Colonic mucosa (tissue), 4 donors: ENCODE measurements at regions not wholly inside any gene's neighbourhood (a gene's known extent, or its start where the extent isn't known, plus 50 kb on each side); places are given as distances from the start of the nearest gene placed in this dataset.

ENCODE experiments used
- DNase-seq: peaks from one replicate; pipeline ENCODE4 v3.0.0-alpha.2; 2020
- H3K27ac ChIP-seq: fragments of 200-600 bp; one replicate; pipeline ENCODE4 v1.8.0; 2021
- H3K27me3 ChIP-seq: fragments of 200-600 bp; one replicate; pipeline ENCODE4 v1.8.0; 2021
- H3K36me3 ChIP-seq: fragments of 200-600 bp; one replicate; pipeline ENCODE4 v1.8.0; 2021
- H3K4me1 ChIP-seq: fragments of 200-600 bp; one replicate; pipeline ENCODE4 v1.8.0; 2021; ENCODE audit warnings: mild to moderate bottlenecking
- H3K4me3 ChIP-seq: fragments of 200-600 bp; one replicate; pipeline ENCODE4 v1.8.0; 2021
- H3K9ac ChIP-seq, 2 donors: one replicate each; pipeline ENCODE4 v1.7.0; 2013; ENCODE audit warnings: control low read depth in 2 of 2, low read depth in 2 of 2, low read length in 2 of 2
- H3K9me3 ChIP-seq: fragments of 200-600 bp; one replicate; pipeline ENCODE4 v1.8.0; 2021
- intact Hi-C: fragments of 100-400 bp; cut with DNase I; formaldehyde crosslinking; loops from one replicate; pipeline ENCODE4 v1.14.1; 2022
- TF ChIP-seq, protein P1 (sequence below): fragments of 200-600 bp; IDR thresholded peaks from one replicate; pipeline ENCODE4 v1.8.0; 2022; ENCODE audit warnings: antibody characterized with exemption, mild to moderate bottlenecking
- donor health status: healthy.
- donor health status: DM: no; HTN: no; CAD: no.
- donor health status: DM: no; HTN: no; CAD: no.

DNA sequence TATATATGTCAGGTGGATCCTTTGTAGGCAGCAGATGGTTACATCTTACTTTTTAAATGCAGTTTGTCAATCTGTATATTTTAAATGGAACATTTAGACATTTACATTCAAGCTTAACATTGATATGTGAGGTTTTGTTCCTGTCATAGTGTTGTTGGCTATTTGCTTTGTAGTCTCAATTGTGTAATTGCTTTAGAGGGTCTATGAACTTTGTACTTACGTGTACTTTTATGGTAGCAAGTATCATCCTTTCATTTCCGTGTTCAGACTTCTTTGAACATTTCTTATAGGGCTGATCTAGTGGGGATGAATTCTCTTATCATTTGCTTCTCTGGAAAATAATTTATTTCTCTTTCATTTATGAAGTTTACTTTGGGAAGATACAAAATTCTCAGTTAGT lies 656.0 kb downstream of the OTOL1 start:
- H3K9ac ChIP-seq: no peak overlapping the region
- no peaks in the 10 kb centered on the region for H3K9me3 ChIP-seq
- no peak for DNase-seq
- TF ChIP-seq, protein P1, sequence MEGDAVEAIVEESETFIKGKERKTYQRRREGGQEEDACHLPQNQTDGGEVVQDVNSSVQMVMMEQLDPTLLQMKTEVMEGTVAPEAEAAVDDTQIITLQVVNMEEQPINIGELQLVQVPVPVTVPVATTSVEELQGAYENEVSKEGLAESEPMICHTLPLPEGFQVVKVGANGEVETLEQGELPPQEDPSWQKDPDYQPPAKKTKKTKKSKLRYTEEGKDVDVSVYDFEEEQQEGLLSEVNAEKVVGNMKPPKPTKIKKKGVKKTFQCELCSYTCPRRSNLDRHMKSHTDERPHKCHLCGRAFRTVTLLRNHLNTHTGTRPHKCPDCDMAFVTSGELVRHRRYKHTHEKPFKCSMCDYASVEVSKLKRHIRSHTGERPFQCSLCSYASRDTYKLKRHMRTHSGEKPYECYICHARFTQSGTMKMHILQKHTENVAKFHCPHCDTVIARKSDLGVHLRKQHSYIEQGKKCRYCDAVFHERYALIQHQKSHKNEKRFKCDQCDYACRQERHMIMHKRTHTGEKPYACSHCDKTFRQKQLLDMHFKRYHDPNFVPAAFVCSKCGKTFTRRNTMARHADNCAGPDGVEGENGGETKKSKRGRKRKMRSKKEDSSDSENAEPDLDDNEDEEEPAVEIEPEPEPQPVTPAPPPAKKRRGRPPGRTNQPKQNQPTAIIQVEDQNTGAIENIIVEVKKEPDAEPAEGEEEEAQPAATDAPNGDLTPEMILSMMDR: no peak
- no peak overlapping the region for H3K4me3 ChIP-seq
- no peaks in the 10 kb centered on the region for H3K27me3 ChIP-seq
- no peaks in the 10 kb centered on the region for H3K4me1 ChIP-seq
- no peaks in the 10 kb centered on the region for H3K36me3 ChIP-seq
- H3K27ac ChIP-seq: no peak overlapping the region
- intact Hi-C loops: no loop called here

DNA sequence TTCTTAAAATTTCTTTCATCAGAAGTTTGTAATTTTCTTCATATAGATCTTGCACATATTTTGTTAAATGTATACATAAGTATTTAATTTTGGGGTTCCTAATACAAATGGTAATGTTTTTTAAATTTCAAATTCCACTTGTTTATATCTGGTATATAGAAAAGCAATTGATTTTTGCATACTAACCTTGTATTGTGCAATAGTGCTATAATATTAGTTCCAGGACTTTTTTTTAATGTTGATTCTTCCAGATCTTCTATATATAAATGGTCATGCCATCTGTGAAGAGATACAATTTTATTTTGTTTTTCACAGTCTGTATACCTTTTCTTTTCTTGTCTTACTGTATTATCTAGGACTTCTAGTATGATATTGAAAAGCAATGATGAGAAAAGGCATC lies 665.0 kb downstream of the OTOL1 start:
- no peak for DNase-seq
- H3K36me3 ChIP-seq: no peaks in the 10 kb centered on the region
- TF ChIP-seq, protein P1: no peak
- intact Hi-C loops: no loop called here
- no peaks in the 10 kb centered on the region for H3K4me1 ChIP-seq
- H3K27me3 ChIP-seq: no peaks in the 10 kb centered on the region
- H3K27ac ChIP-seq: no peak overlapping the region
- H3K4me3 ChIP-seq: no peak overlapping the region
- H3K9me3 ChIP-seq: no peaks in the 10 kb centered on the region
- H3K9ac ChIP-seq: no peak overlapping the region

DNA sequence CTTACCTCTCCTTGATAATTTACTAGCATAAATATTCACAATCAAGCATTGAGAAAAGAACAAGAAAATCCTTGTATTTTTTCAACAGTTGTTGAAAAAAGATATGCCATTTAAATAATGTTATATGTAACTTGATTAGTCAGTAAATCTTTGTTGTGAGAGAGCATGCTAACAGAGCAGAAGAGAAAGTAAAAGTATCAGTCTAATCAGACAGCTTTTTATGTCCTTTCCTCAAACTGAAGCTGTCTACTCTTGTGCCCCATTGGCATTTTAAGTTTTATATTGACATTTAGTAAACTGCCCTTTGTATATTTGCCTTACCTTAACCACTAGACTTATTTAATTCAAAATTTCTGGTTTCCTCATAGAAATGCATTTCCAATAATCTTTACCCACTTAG lies 668.7 kb downstream of the OTOL1 start:
- Histone ChIP-seq H3K9me3 (no peaks in the 10 kb centered on the region), H3K36me3 (no peaks in the 10 kb centered on the region), H3K27ac (no peak overlapping the region), H3K27me3 (no peaks in the 10 kb centered on the region), H3K9ac (no peak overlapping the region), H3K4me1 (no peaks in the 10 kb centered on the region), H3K4me3 (no peak overlapping the region)
- intact Hi-C loops: no loop called here
- TF ChIP-seq, protein P1: no peak
- DNase-seq: no peak

DNA sequence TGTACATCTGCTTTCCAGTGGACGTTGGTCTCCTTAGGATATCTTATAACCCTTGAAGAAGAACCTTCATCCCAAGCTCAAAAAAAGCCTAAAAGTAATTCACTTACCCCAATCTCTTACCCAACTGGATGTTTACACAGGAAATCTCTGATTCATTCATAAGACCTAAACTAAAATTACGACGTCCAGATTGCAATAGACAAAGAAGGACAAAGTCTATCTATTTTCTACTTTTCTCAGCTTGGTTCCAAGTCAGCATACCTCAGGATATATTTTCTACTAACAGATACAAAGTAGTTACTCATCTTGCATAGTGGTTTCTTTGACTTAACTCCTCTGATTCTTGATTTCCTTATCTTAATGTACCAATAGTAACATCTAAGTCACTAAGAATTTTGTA lies 669.9 kb downstream of the OTOL1 start:
- intact Hi-C loops: no loop called here
- Histone ChIP-seq H3K36me3 (no peaks in the 10 kb centered on the region), H3K9ac (no peak overlapping the region), H3K27me3 (no peaks in the 10 kb centered on the region), H3K4me3 (no peak overlapping the region), H3K4me1 (no peaks in the 10 kb centered on the region), H3K9me3 (no peaks in the 10 kb centered on the region), H3K27ac (no peak overlapping the region)
- TF ChIP-seq, protein P1: no peak
- no peak for DNase-seq

DNA sequence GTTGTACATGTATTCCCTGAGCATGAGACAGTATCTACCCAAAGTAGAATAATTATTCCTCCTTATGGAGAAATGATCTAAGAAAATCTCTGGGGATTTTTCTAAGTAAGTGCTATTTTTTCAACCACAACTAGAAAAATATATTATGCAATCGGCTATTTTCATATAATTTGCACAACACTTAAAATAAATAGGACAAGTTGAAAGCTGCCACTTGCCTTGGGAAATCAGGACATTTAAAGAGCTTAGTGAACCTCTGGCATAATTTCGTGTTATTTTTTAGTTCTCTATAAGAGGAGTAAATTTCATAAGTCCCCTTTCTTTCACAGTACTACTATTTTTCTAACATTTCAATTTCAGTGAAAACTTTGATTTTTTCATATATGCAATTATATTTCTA lies 672.1 kb downstream of the OTOL1 start:
- H3K27me3 ChIP-seq: no peaks in the 10 kb centered on the region
- intact Hi-C loops: no loop called here
- no peaks in the 10 kb centered on the region for H3K9me3 ChIP-seq
- no peak overlapping the region for H3K9ac ChIP-seq
- no peak overlapping the region for H3K4me3 ChIP-seq
- DNase-seq: no peak
- no peaks in the 10 kb centered on the region for H3K4me1 ChIP-seq
- TF ChIP-seq, protein P1: no peak
- H3K36me3 ChIP-seq: no peaks in the 10 kb centered on the region
- H3K27ac ChIP-seq: no peak overlapping the region

DNA sequence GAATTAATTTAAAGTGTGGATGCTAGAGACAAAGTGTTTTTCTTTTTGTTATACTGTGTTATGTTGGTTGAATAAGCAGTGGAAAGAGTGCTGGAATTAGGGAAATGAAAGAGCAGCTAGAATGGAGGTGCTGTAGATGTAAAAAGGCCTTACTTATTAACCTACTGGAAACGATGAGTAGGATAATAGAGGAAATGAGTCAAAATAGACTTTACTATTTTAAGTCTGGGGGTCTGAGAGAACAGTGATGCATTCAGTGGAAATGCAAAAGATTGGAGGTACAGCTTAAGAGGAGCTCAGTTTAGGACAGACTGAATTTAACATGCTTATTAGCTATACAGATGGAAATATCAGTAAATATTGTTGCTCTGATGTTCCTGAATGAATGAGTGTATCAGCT lies 674.0 kb downstream of the OTOL1 start:
- Histone ChIP-seq H3K27ac (no peak overlapping the region), H3K27me3 (no peaks in the 10 kb centered on the region), H3K4me1 (no peaks in the 10 kb centered on the region), H3K36me3 (no peaks in the 10 kb centered on the region), H3K9ac (no peak overlapping the region), H3K9me3 (no peaks in the 10 kb centered on the region), H3K4me3 (no peak overlapping the region)
- DNase-seq: no peak
- intact Hi-C loops: no loop called here
- TF ChIP-seq, protein P1: no peak
